Inflammatory macrophage treated with lipopolysaccharide for 1 hour (primary cell): ENCODE measurements at regions not wholly inside any gene's neighbourhood (a gene's known extent, or its start where the extent isn't known, plus 50 kb on each side); places are given as distances from the start of the nearest gene placed in this dataset.
"Not testable (repeated sequence)": the region's sequence is repeated elsewhere in the genome, so short reads cannot be mapped to it uniquely, and the experiment has no call there.

Experiments
- DNase-seq, 2 donors: peaks; one replicate each; pipeline ENCODE4 v3.0.0-alpha.2; 2020 to 2022

GRCh38 chr5:176748967-176749935, 61.1 kb upstream of the UNC5A start:
- no peak for DNase-seq

GRCh38 chr5:176750144-176750543, 60.2 kb upstream of the UNC5A start:
- no peak for DNase-seq

- DNase-seq: no peak
Observed at GRCh38 chr5:176754376-176754973, 55.9 kb upstream of the UNC5A start.

- DNase-seq: not testable (repeated sequence)
Observed at GRCh38 chr5:176755593-176755992, 54.8 kb upstream of the UNC5A start.

GRCh38 chr5:176757569-176757968, 52.8 kb upstream of the UNC5A start:
- DNase-seq: not testable (repeated sequence)
